GM19455 (cell line): ENCODE measurements at regions not wholly inside any gene's neighbourhood (a gene's known extent, or its start where the extent isn't known, plus 50 kb on each side); places are given as distances from the start of the nearest gene placed in this dataset.

Source experiments
- ATAC-seq: cut with Tn5 transposase; IDR thresholded peaks from one replicate; pipeline ENCODE4 v1.9.1; 2021; ENCODE audit not compliant: unreplicated experiment

DNA sequence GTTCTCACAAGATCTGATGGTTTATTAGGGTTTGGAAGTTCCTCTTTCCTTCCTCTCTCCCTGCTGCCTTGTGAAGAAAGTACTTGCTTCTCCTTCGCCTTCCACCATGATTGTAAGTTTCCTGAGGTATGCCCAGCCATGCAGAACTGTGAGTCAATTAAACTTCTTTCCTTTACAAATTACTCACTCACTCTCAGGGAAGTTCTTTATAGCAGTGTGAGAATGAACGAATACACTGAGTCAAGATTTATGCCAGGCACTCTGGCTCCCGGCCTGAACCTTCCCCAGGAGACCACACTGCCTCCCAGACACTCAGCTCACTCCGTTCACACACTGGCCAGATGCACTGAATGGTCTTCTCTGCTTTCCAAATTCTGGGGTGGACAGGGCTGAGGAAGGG, 308.3 kb upstream of the AJAP1 start:
- no peak for ATAC-seq

DNA sequence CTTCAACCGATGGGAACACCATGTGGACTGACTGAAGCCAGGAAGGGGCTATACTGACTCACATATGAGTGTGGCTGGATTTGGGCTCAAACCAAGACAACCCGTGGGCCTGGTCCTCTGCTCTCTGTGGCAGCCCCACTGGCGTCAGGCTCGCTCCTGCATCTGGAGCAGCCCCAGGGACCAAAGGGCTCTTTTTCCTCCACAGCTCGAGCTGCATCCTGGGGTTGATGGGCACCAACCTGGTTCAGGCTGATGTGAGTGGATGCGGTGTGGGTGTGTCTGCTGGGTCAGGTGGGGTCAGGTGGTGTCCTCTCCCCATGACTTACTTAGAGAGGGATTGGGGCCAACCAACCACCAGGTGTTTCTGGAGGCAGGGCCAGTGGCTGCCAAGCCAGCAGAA, 303.0 kb upstream of the AJAP1 start:
- no peak for ATAC-seq

DNA sequence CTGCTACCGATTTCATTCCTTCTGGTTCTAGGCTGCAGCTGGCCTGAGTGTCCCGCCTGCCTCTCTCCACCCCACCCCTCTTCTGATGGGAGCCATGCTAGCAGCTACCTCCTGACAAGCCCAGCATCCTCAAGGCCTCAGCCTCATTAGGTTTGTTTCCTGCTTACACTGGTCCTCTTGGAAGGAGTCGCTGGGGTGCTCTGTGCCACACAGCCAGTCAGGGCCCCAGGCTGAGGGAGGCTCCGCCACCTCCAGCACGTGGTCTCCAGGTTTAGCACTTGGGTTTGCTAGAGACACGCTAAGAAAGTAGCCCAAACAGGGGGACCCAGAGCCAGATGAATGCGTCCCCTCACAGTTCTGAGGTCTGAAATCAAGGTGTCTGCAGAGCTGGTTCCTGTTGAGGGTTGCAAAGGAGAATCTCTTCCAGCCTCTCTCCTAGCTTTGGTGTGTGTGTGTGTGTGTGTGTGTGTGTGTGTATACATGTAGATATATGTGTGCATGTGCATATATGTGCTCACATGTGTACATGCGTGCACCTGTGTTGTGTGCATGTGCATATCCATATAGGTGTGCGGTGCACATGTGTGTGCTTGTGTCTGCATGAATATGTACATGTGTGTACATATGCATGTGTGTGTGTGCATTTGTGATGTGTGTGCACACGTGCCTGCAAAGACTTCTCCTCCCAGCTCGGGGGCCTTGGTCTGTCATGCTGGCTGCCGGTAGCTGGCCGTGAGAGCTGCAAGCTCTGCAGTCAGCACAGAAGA, 301.1 kb upstream of the AJAP1 start:
- ATAC-seq = no peak

DNA sequence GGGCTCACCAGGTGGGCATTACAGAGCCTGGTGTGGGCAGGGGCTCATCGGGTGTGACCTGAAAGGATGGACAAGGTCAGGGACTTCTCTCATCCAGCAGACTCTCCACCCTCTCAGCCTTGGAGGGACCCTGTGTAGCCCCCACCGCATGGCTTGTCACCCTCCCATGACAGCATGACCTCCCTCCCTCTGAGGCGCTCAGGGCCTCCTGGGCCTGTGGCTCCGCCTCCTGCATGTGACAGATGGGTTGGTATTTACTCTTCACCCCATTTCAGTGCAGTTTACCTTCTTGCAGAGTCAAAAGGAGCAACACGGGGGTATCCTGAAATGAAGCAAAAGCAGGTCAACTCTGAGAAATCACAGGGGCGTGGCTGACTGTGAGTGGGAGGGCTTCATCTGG, 298.6 kb upstream of the AJAP1 start:
- no peak for ATAC-seq

DNA sequence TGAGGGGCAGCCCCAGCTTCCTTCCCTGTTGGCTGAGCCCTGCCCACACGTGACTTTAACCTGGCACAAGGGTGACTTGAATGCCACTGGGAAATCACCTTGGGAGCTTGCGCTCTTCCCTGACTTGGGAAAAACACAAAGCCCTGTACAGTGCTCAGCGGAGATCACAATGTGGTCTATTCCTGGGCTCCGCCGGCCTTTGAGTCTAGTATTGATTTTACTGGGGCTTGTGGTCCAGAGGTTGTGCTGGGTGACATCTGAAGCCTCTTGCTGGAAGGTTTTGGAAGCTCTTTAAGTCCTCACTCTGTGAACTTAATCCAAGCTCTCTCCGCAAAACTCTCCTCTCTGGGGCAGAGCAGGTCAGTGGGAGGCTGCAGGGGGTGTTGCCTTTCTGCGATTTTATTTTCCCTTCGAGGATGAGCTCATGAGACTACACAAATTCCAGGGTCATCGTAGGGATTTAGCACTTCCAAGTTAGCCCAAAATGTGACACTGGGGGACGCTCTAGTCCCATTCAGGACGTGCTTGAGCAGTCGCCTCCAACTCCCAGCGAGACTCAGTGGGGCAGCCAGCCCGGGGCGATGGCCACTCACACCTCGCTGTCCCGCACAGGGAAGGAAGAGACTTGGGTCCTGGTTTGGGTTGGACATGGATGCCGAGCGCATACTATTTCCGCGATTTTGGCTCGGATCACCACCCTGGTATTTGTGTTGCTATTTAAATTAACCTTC, 291.9 kb upstream of the AJAP1 start:
- ATAC-seq = no peak

DNA sequence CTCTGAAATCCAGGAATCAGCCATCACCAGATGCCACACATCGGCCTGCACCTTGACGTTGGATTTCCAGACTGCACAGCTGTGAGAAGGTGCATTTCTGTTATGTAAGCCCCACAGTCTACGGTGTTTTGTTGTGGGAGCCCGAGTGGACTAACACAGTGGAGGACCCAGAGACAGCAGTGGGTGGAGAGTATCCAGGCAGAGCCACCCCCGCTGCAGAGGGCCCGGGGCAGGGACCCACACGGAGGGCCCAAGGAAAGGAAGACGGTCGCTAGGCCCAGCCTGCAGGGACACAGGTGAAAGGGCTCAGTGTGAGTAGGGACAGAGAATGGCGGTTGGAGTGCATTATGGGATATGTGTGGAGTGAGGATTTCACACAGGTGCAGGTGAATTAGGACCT, 288.3 kb upstream of the AJAP1 start:
- ATAC-seq = no peak

DNA sequence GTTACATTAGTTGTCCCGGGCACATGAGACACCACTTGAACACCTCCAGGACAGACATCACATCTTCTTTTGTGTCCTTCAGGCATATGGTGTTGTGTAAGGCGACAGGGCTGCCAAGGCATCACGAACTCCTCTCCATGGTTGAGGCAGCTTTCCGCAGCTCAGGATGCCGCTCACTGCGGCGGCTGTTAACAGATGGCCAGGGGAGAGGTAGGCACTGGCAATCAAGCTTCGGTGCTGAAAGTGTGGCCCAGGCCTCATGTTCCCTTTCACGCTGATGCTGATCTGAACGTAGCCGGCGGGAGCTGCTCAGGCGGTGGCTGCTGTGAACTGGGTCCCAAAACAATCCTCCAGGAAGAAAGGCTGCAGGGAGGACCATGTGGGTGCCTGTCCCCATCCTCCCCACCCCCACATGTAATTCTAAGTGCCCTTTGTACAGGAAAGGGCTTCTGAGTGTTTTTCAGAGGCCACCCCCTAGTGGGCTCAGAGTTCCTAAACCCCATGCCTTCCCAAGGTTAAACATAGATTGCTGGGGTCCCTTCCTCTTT, 287.1 kb upstream of the AJAP1 start:
- no peak for ATAC-seq

DNA sequence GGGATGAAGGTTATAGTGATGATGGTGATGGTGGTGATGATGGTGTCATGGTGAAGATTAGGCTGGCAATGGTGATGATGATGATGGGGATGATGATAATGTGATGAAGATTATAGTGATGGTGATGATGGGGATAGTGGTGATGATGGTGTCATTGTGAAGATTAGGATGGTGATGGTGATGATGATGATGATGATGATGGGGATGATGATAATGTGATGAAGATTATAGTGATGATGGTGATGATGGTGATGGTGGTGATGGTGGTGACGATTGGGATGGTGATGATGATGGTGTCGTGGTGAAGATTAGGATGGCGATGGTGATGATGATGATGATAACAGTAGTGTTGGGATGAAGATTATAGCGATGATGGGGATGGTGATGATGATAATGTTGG, 285.1 kb upstream of the AJAP1 start:
- no peak for ATAC-seq

DNA sequence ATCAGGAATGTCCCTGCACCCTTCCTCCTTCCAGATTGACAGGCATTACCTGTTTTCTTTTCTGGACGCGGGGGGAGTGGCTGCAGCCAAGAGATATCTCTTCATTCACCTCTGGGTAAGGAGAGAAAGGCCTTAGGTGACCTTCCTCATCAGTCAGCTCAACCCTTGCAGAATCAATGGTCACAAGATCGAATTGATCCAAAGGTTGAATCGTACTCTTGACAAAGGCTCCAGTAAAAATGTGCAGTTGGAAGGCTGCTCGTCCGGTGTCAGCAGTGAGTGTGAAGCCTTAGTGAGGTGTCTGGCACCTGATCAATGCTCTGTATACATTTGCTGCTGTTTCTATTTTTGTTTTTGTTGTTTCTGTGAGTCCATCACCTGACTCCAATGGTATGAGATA, 282.6 kb upstream of the AJAP1 start:
- ATAC-seq = no peak

DNA sequence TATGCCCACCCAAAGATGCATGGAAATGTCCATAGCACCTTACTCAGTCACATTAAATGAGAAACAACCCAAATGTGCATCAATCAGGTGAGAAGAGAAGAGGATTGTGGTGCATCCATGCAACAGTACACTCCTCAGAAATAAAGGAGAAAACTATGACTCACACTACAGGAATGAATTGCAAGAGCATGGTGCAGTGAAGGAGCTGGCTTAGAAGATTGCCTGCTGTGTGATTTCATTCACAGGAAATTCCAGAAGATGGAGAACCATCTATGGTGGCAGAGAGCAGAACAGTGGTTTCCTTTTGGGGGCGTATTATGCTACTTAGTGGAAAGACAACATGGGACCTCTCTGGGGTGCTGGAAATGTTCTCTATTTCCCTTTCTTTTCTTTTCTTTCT, 278.6 kb upstream of the AJAP1 start:
- no peak for ATAC-seq

DNA sequence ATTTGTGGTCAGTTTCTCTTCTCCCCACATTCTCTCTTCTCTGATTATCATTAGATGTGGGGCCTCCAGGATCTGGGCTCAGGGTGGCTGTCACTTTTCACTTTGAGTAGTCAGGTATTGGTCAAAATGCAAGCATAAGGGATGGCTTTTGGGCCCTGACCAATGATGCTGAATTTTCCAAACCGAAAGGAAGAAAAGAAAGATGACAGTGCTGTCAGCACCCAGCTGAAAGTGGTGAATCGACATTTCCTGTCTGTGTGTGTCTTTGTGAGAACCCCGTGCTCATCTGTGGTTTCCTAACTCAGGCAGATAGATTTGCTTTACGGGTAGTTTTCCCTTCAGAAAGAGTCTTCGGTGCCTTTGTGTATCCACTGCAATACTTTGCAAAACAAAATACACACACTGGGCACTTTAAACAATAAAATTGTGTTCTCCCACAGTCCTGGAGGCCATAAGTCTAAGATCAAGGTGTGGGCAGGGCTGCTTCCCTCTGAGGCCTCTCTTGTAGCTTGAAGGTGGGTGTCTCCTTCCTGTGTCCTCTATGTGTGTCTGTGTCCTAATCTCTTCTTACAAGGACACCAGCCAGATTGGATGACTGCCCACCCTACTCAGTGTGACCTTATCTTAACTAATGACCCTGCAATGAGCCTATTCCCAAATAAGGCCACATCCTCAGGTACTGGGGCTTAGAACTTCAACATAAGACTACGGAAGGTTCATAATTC, 274.8 kb upstream of the AJAP1 start:
- ATAC-seq = no peak

DNA sequence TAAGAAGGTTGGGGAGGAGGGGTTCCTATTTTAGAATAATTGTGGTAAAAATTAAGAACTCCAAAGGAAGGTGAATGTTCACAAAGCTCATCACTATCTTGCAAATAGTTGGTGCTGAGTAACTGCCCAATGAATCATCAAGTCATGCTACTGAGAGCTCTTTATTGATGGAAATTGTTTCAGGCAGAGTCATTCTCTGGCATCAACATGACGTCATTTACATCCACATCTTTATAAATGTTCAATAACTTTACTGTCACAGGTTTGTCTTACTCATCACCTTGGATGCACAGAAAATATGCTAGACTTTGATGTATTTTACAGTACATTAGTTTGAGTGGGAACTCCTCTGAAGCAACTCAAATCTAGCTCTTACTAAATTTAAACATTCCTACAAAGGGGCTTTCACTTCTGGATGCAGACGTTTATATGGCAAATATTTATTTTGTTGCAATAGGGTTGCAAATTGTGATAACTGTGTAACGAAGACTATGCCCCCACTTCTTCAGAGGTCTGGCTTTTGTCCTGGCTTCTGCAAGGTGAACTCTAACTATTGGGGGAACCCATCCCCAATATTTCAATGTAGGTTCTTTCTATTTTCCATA, 273.7 kb upstream of the AJAP1 start:
- ATAC-seq = no peak

DNA sequence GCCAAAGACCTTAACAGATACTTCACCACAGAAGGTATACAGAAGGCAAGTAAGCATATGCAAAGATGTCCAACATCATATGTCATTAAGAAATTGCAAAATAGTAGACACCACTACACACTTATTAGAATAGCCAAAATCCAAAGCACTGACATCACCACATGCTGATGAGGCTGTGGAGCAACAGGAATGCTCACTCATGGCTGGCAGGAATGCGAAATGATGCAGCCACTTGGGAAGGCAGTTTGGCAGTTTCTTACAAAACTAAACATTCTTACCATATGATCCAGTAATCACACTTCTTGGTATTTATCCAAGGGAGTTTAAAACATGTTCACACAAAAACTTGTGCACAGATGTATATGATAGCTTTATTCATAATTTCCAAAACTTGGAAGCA, 261.2 kb upstream of the AJAP1 start:
- no peak for ATAC-seq

DNA sequence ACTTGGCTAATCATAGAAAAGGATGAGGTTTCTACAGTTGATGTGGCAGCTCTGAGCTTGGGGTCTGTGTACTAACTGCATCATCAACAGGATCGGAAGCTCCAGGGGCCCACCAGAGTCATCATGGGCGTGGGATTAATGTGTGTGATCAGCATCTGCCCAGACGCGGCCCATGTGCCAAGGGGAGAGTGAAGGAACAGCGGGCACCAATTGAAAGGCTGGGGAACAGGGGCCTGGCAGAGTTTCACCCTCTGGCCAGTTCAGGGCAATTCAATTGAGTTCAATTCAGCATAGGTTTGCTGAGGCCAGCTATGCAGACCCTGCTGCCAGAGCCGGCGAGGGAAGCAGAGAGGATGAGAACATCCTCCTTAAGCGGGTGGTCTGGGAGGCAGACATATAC, 260.0 kb upstream of the AJAP1 start:
- no peak for ATAC-seq

DNA sequence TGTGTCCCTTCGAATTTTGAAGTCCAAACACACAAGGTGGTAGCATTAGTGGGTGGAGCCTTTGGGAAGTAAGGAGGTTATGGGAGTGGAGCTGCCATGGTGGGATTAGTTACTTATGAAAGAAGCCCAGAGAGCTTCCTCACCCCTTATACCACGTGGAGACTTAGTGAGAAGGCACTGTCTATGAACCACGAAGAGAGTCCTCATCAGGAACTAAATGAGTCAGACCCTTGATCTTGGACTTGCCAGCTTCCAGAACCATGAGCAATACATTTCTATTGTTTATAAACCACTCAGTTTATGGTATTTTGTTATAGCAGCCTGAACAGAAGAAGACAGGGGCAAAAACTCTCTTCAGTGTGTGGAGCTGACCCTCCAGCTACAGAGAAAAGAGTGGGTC, 259.3 kb upstream of the AJAP1 start:
- ATAC-seq = no peak

DNA sequence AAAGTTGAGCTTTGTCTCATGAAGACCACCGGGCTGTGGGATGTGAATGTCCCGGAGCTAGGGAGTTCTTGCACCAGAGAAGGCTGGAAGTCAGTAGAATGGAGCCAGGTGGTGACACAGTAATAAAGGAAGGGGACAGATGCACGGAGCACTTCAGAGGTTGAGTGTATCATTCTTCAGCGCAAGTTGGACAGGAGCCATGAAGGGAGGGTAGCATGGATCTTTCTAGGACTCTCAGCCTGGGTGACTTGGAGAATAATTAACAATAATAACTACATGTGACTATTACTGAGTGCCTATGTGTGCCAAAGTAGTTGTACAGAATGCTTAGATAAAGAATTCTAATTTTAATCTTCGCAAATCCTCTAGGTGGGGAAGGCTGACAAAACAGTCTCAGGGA, 258.7 kb upstream of the AJAP1 start:
- ATAC-seq = no peak

DNA sequence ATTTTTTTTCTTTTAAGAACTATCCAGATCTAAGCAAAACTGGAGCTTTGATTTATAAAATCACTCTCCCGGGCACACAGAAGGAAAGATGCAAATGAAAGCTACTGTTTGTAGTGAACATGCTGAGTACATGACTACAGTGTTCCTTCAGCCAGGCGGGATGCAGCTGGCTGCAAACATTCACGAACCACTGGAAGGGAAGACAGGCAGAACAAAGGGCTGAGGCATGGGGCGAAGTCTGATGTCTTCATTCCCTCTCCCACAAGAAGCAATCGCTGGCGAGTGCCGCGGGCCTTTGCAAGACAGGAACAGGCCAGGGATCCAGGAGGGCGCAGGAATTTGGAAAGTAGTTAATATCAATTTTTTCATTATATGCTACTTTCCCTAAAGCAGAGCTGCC, 257.9 kb upstream of the AJAP1 start:
- no peak for ATAC-seq

DNA sequence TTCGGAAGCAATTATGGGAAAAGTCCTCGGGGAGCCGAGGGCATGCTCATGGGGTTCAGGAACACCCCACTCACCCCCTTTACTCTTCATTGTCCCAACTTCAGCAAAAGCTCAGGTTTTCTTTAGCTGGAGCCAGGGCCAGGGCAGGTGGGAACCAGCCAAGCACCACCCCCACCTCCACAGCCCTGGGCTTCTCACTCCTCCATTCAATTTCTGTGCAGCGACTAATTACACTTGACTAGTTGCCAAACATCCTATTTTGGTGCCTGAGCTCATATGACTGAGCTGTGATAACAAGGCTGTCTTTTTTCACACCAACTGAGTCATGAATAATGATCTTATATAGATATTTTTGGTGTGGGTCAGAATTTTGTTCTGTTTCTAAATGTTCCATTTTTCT, 257.2 kb upstream of the AJAP1 start:
- no peak for ATAC-seq

DNA sequence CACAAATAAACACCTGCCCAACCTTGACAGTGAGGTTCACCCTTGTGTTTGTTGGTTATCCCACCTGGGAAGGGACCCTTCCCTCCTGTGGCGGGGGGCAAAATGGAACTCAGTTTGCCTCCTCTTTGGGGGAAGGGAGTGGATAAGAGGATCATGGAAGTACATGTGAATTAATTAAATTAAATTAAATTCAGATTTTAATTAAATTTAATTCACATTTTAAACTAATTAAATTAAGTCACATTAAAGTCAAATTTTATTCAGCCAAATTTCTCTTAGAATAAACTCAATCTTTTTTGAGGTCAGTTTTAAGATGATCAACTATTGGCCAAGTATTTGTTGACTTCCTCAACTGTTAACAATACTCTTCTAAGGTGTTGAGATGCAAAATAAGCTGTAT, 252.4 kb upstream of the AJAP1 start:
- ATAC-seq = no peak

DNA sequence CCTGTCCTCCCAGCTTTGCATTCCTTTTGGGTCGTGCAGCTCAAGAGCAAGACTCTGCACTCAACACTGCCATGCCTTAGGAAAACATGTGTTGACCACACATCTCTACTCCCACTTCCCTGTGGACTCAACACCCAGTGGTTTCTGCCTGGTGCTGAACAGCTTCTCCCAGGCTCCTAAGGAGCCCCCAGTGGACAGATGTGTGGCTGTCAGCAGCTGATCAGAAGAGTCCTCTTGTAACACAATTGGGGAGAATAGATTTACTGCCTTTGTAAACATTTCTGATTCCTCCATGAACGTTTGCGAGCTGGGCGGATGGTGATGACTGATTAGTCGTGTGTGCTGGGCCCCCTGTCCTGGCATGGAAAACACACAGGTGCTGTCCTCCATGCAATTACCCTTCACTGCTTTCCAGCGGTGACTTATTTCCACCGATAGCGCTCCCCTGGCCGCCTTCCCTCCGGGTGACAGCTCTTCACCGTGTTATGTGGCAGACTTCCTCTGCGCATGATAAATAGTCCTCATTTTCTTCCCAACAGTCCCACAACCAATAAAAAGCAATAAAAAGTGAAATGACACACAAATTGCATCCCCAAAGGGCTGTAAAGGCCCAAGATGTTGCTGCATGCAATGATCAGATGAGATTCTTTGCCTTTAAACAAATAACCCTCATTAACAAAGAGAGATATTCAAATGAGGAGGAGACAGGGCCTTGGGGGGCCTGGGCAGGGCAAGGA, 249.4 kb upstream of the AJAP1 start:
- no peak for ATAC-seq

DNA sequence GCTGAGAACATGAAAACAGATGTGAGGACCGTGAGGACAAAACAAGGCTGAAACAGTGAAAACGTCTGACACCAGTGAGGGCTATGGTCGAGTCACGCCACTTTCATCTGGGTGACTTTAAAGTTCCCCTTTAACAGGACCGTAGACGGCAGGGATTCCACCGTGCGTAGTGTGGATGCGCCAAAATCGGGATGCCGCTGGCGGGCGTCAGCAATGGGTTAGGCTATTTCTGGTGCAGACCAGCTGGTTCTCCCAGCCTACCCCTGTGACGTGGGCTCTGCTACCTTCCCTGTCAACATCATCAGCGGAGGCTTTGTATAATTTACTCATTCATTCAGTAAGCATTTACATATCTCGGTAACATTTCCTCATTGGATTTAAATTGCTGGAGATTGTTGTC, 246.6 kb upstream of the AJAP1 start:
- ATAC-seq = no peak
